Thyroid gland (tissue), 4 donors: ENCODE measurements at regions not wholly inside any gene's neighbourhood (a gene's known extent, or its start where the extent isn't known, plus 50 kb on each side); places are given as distances from the start of the nearest gene placed in this dataset.
"Not testable (repeated sequence)": the region's sequence is repeated elsewhere in the genome, so short reads cannot be mapped to it uniquely, and the experiment has no call there.

Source experiments
- DNase-seq, 2 donors: peaks; one replicate each; pipeline ENCODE4 v3.0.0-alpha.2; 2019
- H3K27ac ChIP-seq, 3 donors: fragments of 200-600 bp; sonication (generic); 1 replicate in 2 of 3; 2 replicates in 1 of 3; pipeline ENCODE4 v1.5.1; 2016 to 2019; ENCODE audit warnings: mild to moderate bottlenecking in 1 of 3, moderate library complexity in 1 of 3
- H3K27me3 ChIP-seq: fragments of 200-600 bp; sonication (generic); one replicate; pipeline ENCODE4 v1.5.1; 2019
- H3K36me3 ChIP-seq, 2 donors: fragments of 200-600 bp; sonication (generic); one replicate each; pipeline ENCODE4 v1.5.1; 2016 to 2019
- H3K4me1 ChIP-seq, 2 donors: fragments of 200-600 bp; sonication (generic); one replicate each; pipeline ENCODE4 v1.5.1; 2017 to 2019
- H3K4me3 ChIP-seq, 3 donors: fragments of 200-600 bp; sonication (generic); replicated peaks in 1 of 3; 1 replicate in 2 of 3; 2 replicates in 1 of 3; pipeline ENCODE4 v1.5.1; 2016; ENCODE audit warnings: mild to moderate bottlenecking in 1 of 3
- H3K9me3 ChIP-seq: fragments of 200-600 bp; sonication (generic); one replicate; pipeline ENCODE4 v1.5.1; 2017
- POLR2A ChIP-seq, 2 donors: fragments of 450-650 bp; IDR thresholded peaks; one replicate each; pipeline ENCODE4 v1.6.1; 2017; ENCODE audit warnings: antibody characterized with exemption in 2 of 2, mild to moderate bottlenecking in 2 of 2, moderate library complexity in 1 of 2
- WGBS, 2 donors: methylation state at CpG; one replicate each; pipeline ENCODE4 v1.1.5; 2017; 5-methylcytosine and 5-hydroxymethylcytosine counted together
- intact Hi-C: fragments of 100-400 bp; cut with DNase I; formaldehyde crosslinking; loops from one replicate; pipeline ENCODE4 v1.15.1; 2023
- TF ChIP-seq, protein P1 (sequence below), 6 experiments: fragments of 200-600 bp in 3 of 6; fragments of 450-650 bp in 3 of 6; sonication (generic) in 3 of 6; IDR thresholded peaks; one replicate each; pipeline ENCODE4 v1.5.1; 2016 to 2019; ENCODE audit warnings: antibody characterized with exemption in 6 of 6, mild to moderate bottlenecking in 2 of 6, inconsistent platforms in 1 of 6, moderate library complexity in 1 of 6

GRCh38 chr2:181737302-181737701 is 57.0 kb upstream of the NEUROD1 start:
- H3K4me1 ChIP-seq, intact Hi-C loops, H3K27ac ChIP-seq, H3K27me3 ChIP-seq, H3K36me3 ChIP-seq, H3K9me3 ChIP-seq, DNase-seq, H3K4me3 ChIP-seq: not testable (repeated sequence)
- WGBS, 2 donors: 72 to 73% methylated on average over 5 of the region's 5 CpGs

GRCh38 chr2:181738074-181738473 is 57.8 kb upstream of the NEUROD1 start:
- Histone ChIP-seq H3K27ac (no peak overlapping the region), H3K36me3 (no peaks in the 10 kb centered on the region), H3K4me3 (no peak overlapping the region), H3K9me3 (no peaks in the 10 kb centered on the region), H3K27me3 (no peaks in the 10 kb centered on the region), H3K4me1 (no peaks in the 10 kb centered on the region)
- no peak for DNase-seq
- 25 to 33% methylated on average over 2 of the region's 2 CpGs for WGBS, 2 donors
- intact Hi-C loops: no loop called here
- TF ChIP-seq, protein P1, sequence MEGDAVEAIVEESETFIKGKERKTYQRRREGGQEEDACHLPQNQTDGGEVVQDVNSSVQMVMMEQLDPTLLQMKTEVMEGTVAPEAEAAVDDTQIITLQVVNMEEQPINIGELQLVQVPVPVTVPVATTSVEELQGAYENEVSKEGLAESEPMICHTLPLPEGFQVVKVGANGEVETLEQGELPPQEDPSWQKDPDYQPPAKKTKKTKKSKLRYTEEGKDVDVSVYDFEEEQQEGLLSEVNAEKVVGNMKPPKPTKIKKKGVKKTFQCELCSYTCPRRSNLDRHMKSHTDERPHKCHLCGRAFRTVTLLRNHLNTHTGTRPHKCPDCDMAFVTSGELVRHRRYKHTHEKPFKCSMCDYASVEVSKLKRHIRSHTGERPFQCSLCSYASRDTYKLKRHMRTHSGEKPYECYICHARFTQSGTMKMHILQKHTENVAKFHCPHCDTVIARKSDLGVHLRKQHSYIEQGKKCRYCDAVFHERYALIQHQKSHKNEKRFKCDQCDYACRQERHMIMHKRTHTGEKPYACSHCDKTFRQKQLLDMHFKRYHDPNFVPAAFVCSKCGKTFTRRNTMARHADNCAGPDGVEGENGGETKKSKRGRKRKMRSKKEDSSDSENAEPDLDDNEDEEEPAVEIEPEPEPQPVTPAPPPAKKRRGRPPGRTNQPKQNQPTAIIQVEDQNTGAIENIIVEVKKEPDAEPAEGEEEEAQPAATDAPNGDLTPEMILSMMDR (IDR thresholded peaks at IDR 0.05): no peak
- no peak for TF ChIP-seq POLR2A (IDR thresholded peaks at IDR 0.05)

DNA sequence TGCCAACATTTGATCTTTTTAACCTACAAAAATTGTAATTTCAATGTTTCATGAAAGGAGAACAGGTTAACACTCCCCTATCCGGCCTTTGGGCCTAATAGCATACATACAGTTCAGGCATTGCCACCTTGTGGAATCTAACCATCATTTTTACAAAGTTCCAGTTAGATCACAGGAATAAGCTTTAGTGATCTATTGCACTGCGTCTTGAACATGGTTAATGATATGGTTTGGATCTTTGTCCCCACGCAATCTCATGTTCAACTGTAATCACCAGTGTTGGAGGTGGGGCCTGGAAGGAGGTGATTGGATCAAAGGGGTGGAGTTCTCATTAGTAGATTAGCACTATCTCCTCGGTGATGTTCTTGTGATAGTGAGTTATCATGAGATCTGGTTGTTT is 58.2 kb upstream of the NEUROD1 start:
- Histone ChIP-seq H3K9me3 (no peaks in the 10 kb centered on the region), H3K36me3 (no peaks in the 10 kb centered on the region), H3K4me1 (no peaks in the 10 kb centered on the region), H3K27me3 (no peaks in the 10 kb centered on the region), H3K27ac (no peak overlapping the region), H3K4me3 (no peak overlapping the region)
- 87 to 88% methylated on average over 4 of the region's 4 CpGs for WGBS, 2 donors
- no peak for TF ChIP-seq POLR2A (IDR thresholded peaks at IDR 0.05)
- TF ChIP-seq, protein P1 (IDR thresholded peaks at IDR 0.05): no peak
- intact Hi-C loops: no loop called here
- no peak for DNase-seq

DNA sequence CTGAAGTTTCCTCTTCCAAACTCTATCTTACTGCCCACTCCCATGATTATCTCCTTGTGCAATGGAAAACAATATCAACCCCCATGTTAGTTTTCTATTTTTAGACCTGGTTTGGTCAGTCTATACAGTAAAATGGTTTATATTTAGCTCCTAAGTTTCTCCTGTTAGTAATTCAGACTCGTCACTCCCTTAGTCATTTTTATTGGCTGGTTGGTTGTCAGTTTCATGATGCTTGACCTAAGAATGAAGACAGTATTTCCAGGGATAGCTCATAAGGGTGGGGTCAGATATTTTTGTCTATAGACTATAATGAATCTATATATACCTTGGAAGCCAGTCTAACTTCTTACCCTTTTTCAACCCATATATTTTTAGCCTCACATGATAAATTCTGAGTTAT is 61.4 kb upstream of the NEUROD1 start:
- TF ChIP-seq, protein P1 (IDR thresholded peaks at IDR 0.05): no peak
- TF ChIP-seq POLR2A (IDR thresholded peaks at IDR 0.05): no peak
- 63 to 74% methylated on average over 1 of the region's 1 CpG for WGBS, 2 donors
- no peaks in the 10 kb centered on the region for H3K4me1 ChIP-seq
- intact Hi-C loops: loop anchor here (5.0 to 10.0 kb wide), 2 partner anchors 213 to 341 kb away; no protein-coding TSS in a partner anchor
- no peaks in the 10 kb centered on the region for H3K36me3 ChIP-seq
- H3K27me3 ChIP-seq: no peaks in the 10 kb centered on the region
- no peaks in the 10 kb centered on the region for H3K9me3 ChIP-seq
- H3K4me3 ChIP-seq: no peak overlapping the region
- DNase-seq: no peak
- no peak overlapping the region for H3K27ac ChIP-seq

GRCh38 chr2:181742361-181742760 is 62.0 kb upstream of the NEUROD1 start:
- Histone ChIP-seq H3K27ac (no peak overlapping the region), H3K4me1 (no peaks in the 10 kb centered on the region), H3K27me3 (no peaks in the 10 kb centered on the region), H3K4me3 (no peak overlapping the region), H3K36me3 (no peaks in the 10 kb centered on the region), H3K9me3 (no peaks in the 10 kb centered on the region)
- TF ChIP-seq, protein P1 (IDR thresholded peaks at IDR 0.05): no peak
- no peak for TF ChIP-seq POLR2A (IDR thresholded peaks at IDR 0.05)
- DNase-seq: no peak
- WGBS, 2 donors: 40 to 46% methylated on average over 3 of the region's 3 CpGs
- intact Hi-C loops: loop anchor here (5.0 to 10.0 kb wide), 2 partner anchors 212 to 340 kb away; no protein-coding TSS in a partner anchor
